HCT116 (cell line): ENCODE measurements at regions not wholly inside any gene's neighbourhood (a gene's known extent, or its start where the extent isn't known, plus 50 kb on each side); places are given as distances from the start of the nearest gene placed in this dataset.

ENCODE experiments used
- CTCF ChIP-seq, 3 experiments: fragments of 200-600 bp in 1 of 3; sonication (generic) in 1 of 3; IDR thresholded peaks in 2 of 3; conservative IDR thresholded peaks in 1 of 3; 2 replicates each; pipeline ENCODE4 v1.5.1; 2012 to 2017; ENCODE audit warnings: low read depth in 2 of 3, low read length in 2 of 3, antibody characterized with exemption in 1 of 3, borderline replicate concordance in 1 of 3, control low read depth in 1 of 3, mild to moderate bottlenecking in 1 of 3, mixed read lengths in 1 of 3, mixed run types in 1 of 3, moderate library complexity in 1 of 3; ENCODE audit not compliant: insufficient read depth in 1 of 3
- YY1 ChIP-seq: IDR thresholded peaks from 2 replicates; pipeline ENCODE4 v1.6.1; 2011; ENCODE audit warnings: low read length, low read depth, moderate library complexity, mild to moderate bottlenecking; ENCODE audit not compliant: insufficient replicate concordance; ENCODE audit errors: extremely low read depth
- ZNF274 ChIP-seq: fragments of 200-500 bp; sonication (Bioruptor generic); IDR thresholded peaks from 2 replicates; pipeline ENCODE4 v1.6.1; 2014; ENCODE audit warnings: mild to moderate bottlenecking, low read depth, low read length, inconsistent platforms

- TF ChIP-seq CTCF (IDR thresholded peaks at IDR 0.05 in 2 of 3, conservative IDR thresholded peaks at IDR 0.05 in 1 of 3; ENCODE audit: borderline replicate concordance in 1 of 3, insufficient read depth in 1 of 3, low read depth in 2 of 3, low read length in 2 of 3) (no peak), ZNF274 (no peak), YY1 (no peak)
Measured at GRCh38 chr14:83558946-83559345, 1971.0 kb upstream of the FLRT2 start.
